ENCODE measurements at regions not wholly inside any gene's neighbourhood (a gene's known extent, or its start where the extent isn't known, plus 50 kb on each side); places are given as distances from the start of the nearest gene placed in this dataset.

DNA sequence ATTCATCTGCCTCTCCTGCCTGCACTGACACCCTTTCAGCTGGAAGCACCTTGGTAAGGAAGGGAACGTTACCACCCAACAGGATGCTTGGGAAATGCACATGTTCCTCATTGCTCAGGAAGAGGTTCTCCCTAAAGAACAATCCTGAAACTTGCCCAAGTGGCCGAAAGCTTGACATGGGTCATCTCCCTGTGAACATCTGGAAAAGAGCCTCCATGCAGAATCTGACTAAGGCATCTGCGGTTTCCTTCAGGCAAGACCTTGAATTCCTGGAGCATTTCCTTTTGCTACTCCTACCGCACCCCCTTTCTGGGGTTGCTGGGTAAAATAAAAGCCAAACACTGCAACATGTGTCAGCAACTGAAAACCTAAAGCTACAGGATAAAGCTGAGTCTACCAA, 68.7 kb upstream of the SNRK start:
- Mint-ChIP-seq H3K4me1 (peaks cover 39 to 61% (median 52%) of the 10 kb centered on the region in 4 donors), H3K36me3 (no peaks in the 10 kb centered on the region), H3K4me3 (no peak overlapping the region), H3K27ac (peak overlapping the region in 2 of 7 donors; percentile 7 to 69), H3K9me3 (no peaks in the 10 kb centered on the region), H3K27me3 (no peaks in the 10 kb centered on the region)
- intact Hi-C loops (cut with micrococcal nuclease): no loop called here
- Histone ChIP-seq H3K36me3 (ENCODE audit: insufficient read depth, low read length) (no peaks in the 10 kb centered on the region), H3K9me3 (ENCODE audit: control insufficient read depth in 1 of 2, low read length in 2 of 2) (no peaks in the 10 kb centered on the region), H3K4me1 (ENCODE audit: insufficient read depth, low read length) (peaks cover 24% of the 10 kb centered on the region), H3K27ac (ENCODE audit: low read depth, low read length) (no peak overlapping the region), H3K27me3 (ENCODE audit: insufficient read depth, low read length) (no peaks in the 10 kb centered on the region), H3K4me3 (ENCODE audit: low read length in 2 of 2) (no peak overlapping the region)
- POLR2A ChIA-PET (ENCODE audit: partially characterized antibody): interaction anchor here (1.2 to 1.5 kb wide), 3 partner anchors 20 to 55 kb away, joined by 4 to 6 read pairs (median 4); no protein-coding TSS in a partner anchor
- DNase-seq: no peak
- CTCF ChIA-PET (ENCODE audit: partially characterized antibody): interaction anchor here (2.0 to 4.1 kb wide), 2 partner anchors 55 to 285 kb away, joined by 10 to 29 read pairs; no protein-coding TSS in a partner anchor

DNA sequence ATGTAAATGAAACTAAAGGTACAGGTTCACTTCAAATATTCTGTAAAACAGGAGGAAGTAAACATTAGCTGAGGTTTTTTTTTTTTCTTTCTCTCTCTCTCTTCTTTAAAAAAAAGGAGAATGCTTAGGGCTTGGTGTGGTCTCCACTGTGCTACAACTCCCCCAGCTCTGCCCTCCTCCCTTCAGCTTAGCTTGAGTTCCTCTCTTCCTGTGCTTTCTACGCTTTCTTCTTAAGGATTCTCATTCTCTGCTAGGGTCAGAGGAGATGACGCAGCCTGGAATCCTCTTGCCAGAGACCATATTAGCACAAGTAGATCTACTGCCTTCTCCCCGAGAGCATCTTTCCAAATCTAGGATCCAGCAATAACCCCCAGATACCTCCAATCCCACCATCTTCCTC, 69.1 kb upstream of the SNRK start:
- intact Hi-C loops (cut with micrococcal nuclease): no loop called here
- DNase-seq: no peak
- POLR2A ChIA-PET (ENCODE audit: partially characterized antibody): interaction anchor here (1.2 to 1.5 kb wide), 2 partner anchors 20 to 54 kb away, joined by 4 to 5 read pairs; no protein-coding TSS in a partner anchor
- Mint-ChIP-seq H3K4me3 (peak overlapping the region in 6 of 8 donors; percentile 4 to 65 (median 36)), H3K36me3 (no peaks in the 10 kb centered on the region), H3K4me1 (peaks cover 35 to 57% (median 48%) of the 10 kb centered on the region in 4 donors), H3K27ac (peak overlapping the region in 6 of 7 donors; percentile 5 to 76 (median 33)), H3K27me3 (no peaks in the 10 kb centered on the region), H3K9me3 (no peaks in the 10 kb centered on the region)
- no peaks in the 10 kb centered on the region for H3K36me3 ChIP-seq (ENCODE audit: insufficient read depth, low read length)
- CTCF ChIA-PET (ENCODE audit: partially characterized antibody): interaction anchor here (0.6 to 4.1 kb wide), 3 partner anchors 41 to 286 kb away, joined by 3 to 29 read pairs (median 10); no protein-coding TSS in a partner anchor
- H3K9me3 ChIP-seq (ENCODE audit: control insufficient read depth in 1 of 2, low read length in 2 of 2): no peaks in the 10 kb centered on the region
- no peak overlapping the region for H3K27ac ChIP-seq (ENCODE audit: low read depth, low read length)
- peaks cover 20% of the 10 kb centered on the region for H3K4me1 ChIP-seq (ENCODE audit: insufficient read depth, low read length)
- H3K4me3 ChIP-seq (ENCODE audit: low read length in 2 of 2): no peak overlapping the region
- no peaks in the 10 kb centered on the region for H3K27me3 ChIP-seq (ENCODE audit: insufficient read depth, low read length)

DNA sequence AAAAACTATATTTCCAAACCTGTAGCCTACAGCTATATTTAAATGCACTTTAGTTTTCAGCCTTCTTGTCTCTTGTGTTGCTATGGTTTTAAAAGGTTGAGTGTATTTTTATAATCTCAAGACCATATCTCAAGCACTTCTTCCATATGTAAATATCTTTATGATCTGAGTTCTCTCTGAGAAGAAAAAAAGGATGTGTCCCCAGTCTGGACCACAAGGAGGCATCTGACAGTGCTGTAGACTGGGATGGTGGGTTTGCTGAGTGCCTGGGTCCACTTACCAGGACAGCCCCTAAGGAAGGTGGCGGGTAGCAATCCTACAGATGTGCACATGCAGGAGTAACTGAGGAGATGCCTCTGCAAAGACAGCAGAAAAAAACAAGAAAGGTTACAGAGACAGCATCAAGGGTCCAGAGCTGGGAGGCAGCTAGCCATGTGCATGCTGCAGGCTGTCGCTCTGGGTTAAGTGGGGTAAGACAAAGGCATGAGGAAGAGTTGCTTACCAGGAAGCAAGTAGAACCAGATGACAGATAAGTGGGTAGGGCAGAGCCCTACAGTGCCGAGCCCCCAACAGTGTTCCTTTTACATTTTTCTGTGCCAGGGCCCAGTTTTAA, 70.6 kb upstream of the SNRK start:
- CTCF ChIA-PET (ENCODE audit: partially characterized antibody): interaction anchor here (0.7 to 4.1 kb wide), 13 partner anchors 8 to 287 kb away, joined by 3 to 29 read pairs (median 4); no protein-coding TSS in a partner anchor
- POLR2A ChIA-PET (ENCODE audit: partially characterized antibody): interaction anchor here (0.9 to 1.5 kb wide), 2 partner anchors 21 to 36 kb away, joined by 3 to 5 read pairs; no protein-coding TSS in a partner anchor
- H3K9me3 Mint-ChIP-seq: no peaks in the 10 kb centered on the region
- peaks cover 13% of the 10 kb centered on the region for H3K4me1 ChIP-seq (ENCODE audit: insufficient read depth, low read length)
- peaks cover 0 to 1% of the 10 kb centered on the region in 2 donors for H3K27me3 Mint-ChIP-seq
- H3K36me3 Mint-ChIP-seq: no peaks in the 10 kb centered on the region
- H3K4me3 ChIP-seq (ENCODE audit: low read length in 2 of 2): no peak overlapping the region
- intact Hi-C loops (cut with micrococcal nuclease): no loop called here
- peak overlapping the region in 5 of 7 donors; percentile 8 to 47 (median 32) for H3K27ac Mint-ChIP-seq
- H3K36me3 ChIP-seq (ENCODE audit: insufficient read depth, low read length): no peaks in the 10 kb centered on the region
- peak overlapping the region in 1 of 8 donors; percentile 43 for H3K4me3 Mint-ChIP-seq
- no peaks in the 10 kb centered on the region for H3K27me3 ChIP-seq (ENCODE audit: insufficient read depth, low read length)
- H3K9me3 ChIP-seq (ENCODE audit: control insufficient read depth in 1 of 2, low read length in 2 of 2): no peaks in the 10 kb centered on the region
- H3K27ac ChIP-seq (ENCODE audit: low read depth, low read length): no peak overlapping the region
- H3K4me1 Mint-ChIP-seq: peaks cover 22 to 43% (median 34%) of the 10 kb centered on the region in 4 donors
- DNase-seq: no peak

DNA sequence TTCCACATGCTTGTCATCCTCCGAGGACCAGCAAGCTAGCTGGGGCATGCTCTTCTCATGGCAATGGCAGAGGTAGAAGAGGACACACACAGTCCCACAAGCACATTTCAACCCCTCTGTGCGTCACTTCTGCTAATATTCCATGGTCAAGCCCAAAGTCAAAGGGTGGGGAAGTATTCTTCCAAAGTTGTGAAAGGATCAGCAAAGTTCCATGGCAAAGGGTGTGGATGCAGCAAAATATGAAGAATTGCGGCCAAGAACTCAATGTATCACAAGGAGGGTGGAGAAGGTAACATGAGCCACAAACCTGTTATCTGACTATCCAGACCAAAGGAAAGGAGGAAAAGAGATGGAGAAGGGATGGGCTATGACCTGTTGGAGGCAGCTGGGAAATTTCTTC, 71.2 kb upstream of the SNRK start:
- no peak overlapping the region for H3K4me3 ChIP-seq (ENCODE audit: low read length in 2 of 2)
- no peaks in the 10 kb centered on the region for H3K27me3 ChIP-seq (ENCODE audit: insufficient read depth, low read length)
- CTCF ChIA-PET (ENCODE audit: partially characterized antibody): interaction anchor here (0.7 to 4.1 kb wide), 8 partner anchors 9 to 163 kb away, joined by 3 to 29 read pairs (median 4); no protein-coding TSS in a partner anchor
- no peak overlapping the region for H3K27ac ChIP-seq (ENCODE audit: low read depth, low read length)
- POLR2A ChIA-PET (ENCODE audit: partially characterized antibody): interaction anchor here (1.5 kb wide), 1 partner anchor 35 kb away, joined by 5 read pairs; no protein-coding TSS in a partner anchor
- Mint-ChIP-seq H3K9me3 (no peaks in the 10 kb centered on the region), H3K4me1 (peaks cover 20 to 38% (median 29%) of the 10 kb centered on the region in 4 donors), H3K27me3 (peaks cover 0 to 1% of the 10 kb centered on the region in 2 donors), H3K4me3 (no peak overlapping the region), H3K27ac (peak overlapping the region in 1 of 7 donors; percentile 16), H3K36me3 (no peaks in the 10 kb centered on the region)
- H3K9me3 ChIP-seq (ENCODE audit: control insufficient read depth in 1 of 2, low read length in 2 of 2): no peaks in the 10 kb centered on the region
- H3K4me1 ChIP-seq (ENCODE audit: insufficient read depth, low read length): peaks cover 9% of the 10 kb centered on the region
- intact Hi-C loops (cut with micrococcal nuclease): no loop called here
- no peak for DNase-seq
- no peaks in the 10 kb centered on the region for H3K36me3 ChIP-seq (ENCODE audit: insufficient read depth, low read length)

DNA sequence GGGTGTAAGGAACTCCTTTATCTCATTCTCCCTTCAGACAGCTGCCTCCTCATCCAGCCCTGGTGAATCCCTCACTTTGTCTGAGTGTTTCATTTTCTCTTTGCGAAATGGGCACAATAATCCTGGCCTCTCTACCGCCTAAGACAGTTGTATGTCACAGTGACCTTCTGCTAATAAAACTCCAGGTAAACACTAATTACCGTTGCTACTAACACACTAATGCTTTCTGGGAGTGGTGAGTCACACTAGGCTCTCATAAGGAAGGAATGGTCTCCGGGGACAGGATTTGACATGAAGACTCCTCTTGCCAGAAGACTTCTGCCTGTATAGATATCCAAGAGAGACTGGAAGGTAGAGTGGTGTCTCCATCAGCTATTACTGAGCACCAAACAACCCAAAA, 71.7 kb upstream of the SNRK start:
- Mint-ChIP-seq H3K27me3 (peaks cover 0 to 1% of the 10 kb centered on the region in 2 donors), H3K9me3 (no peaks in the 10 kb centered on the region), H3K4me3 (no peak overlapping the region), H3K27ac (peak overlapping the region in 2 of 7 donors; percentile 7 to 38), H3K4me1 (peaks cover 20 to 38% (median 29%) of the 10 kb centered on the region in 4 donors), H3K36me3 (no peaks in the 10 kb centered on the region)
- Histone ChIP-seq H3K36me3 (ENCODE audit: insufficient read depth, low read length) (no peaks in the 10 kb centered on the region), H3K4me3 (ENCODE audit: low read length in 2 of 2) (no peak overlapping the region), H3K27me3 (ENCODE audit: insufficient read depth, low read length) (no peaks in the 10 kb centered on the region), H3K9me3 (ENCODE audit: control insufficient read depth in 1 of 2, low read length in 2 of 2) (no peaks in the 10 kb centered on the region), H3K4me1 (ENCODE audit: insufficient read depth, low read length) (peaks cover 9% of the 10 kb centered on the region), H3K27ac (ENCODE audit: low read depth, low read length) (no peak overlapping the region)
- ChIA-PET POLR2A (ENCODE audit: partially characterized antibody) (no interaction called here), CTCF (ENCODE audit: partially characterized antibody) (interaction anchor here (4.1 kb wide), 1 partner anchor 52 kb away, joined by 29 read pairs; no protein-coding TSS in a partner anchor)
- no peak for DNase-seq
- intact Hi-C loops (cut with micrococcal nuclease): no loop called here

DNA sequence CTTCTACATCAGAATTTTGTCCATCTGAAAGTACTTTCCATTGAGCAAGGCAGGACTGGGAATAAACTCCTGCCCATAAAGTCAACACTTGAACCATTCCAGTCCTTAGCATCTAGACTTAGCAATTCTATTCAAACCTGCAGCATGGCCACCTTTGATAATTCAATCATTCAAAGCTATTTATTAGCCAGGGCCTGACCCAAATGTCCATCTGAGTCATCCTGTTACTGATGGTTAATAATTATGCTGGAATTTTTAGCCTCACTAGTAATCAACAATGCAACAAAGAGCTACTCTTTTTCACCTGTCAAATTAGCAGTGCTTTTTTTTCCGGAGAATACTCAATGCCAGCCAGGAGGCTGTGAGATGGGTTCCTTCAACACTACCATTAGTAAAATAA, 72.7 kb upstream of the SNRK start:
- H3K27ac ChIP-seq (ENCODE audit: low read depth, low read length): no peak overlapping the region
- H3K9me3 ChIP-seq (ENCODE audit: control insufficient read depth in 1 of 2, low read length in 2 of 2): no peaks in the 10 kb centered on the region
- Mint-ChIP-seq H3K27ac (no peak overlapping the region), H3K9me3 (peaks cover 0 to 2% (median 0%) of the 10 kb centered on the region in 8 donors), H3K36me3 (no peaks in the 10 kb centered on the region), H3K4me3 (no peak overlapping the region), H3K27me3 (peaks cover 0 to 1% of the 10 kb centered on the region in 2 donors), H3K4me1 (peaks cover 16 to 34% (median 26%) of the 10 kb centered on the region in 4 donors)
- no peaks in the 10 kb centered on the region for H3K36me3 ChIP-seq (ENCODE audit: insufficient read depth, low read length)
- ChIA-PET POLR2A (ENCODE audit: partially characterized antibody) (interaction anchor here (1.8 kb wide), 1 partner anchor 33 kb away, joined by 6 read pairs; no protein-coding TSS in a partner anchor), CTCF (ENCODE audit: partially characterized antibody) (interaction anchor here (1.2 to 4.1 kb wide), 4 partner anchors 15 to 289 kb away, joined by 3 to 29 read pairs (median 4); no protein-coding TSS in a partner anchor)
- DNase-seq: no peak
- H3K4me1 ChIP-seq (ENCODE audit: insufficient read depth, low read length): peaks cover 9% of the 10 kb centered on the region
- H3K27me3 ChIP-seq (ENCODE audit: insufficient read depth, low read length): no peaks in the 10 kb centered on the region
- no peak overlapping the region for H3K4me3 ChIP-seq (ENCODE audit: low read length in 2 of 2)
- intact Hi-C loops (cut with micrococcal nuclease): no loop called here

All from CD4-positive, alpha-beta memory T cell (primary cell).